Thyroid gland (tissue), 4 donors: ENCODE measurements at regions not wholly inside any gene's neighbourhood (a gene's known extent, or its start where the extent isn't known, plus 50 kb on each side); places are given as distances from the start of the nearest gene placed in this dataset.

Experiments
- DNase-seq, 2 donors: peaks; one replicate each; pipeline ENCODE4 v3.0.0-alpha.2; 2019
- H3K27ac ChIP-seq, 3 donors: fragments of 200-600 bp; sonication (generic); 1 replicate in 2 of 3; 2 replicates in 1 of 3; pipeline ENCODE4 v1.5.1; 2016 to 2019; ENCODE audit warnings: mild to moderate bottlenecking in 1 of 3, moderate library complexity in 1 of 3
- H3K27me3 ChIP-seq: fragments of 200-600 bp; sonication (generic); one replicate; pipeline ENCODE4 v1.5.1; 2019
- H3K36me3 ChIP-seq, 2 donors: fragments of 200-600 bp; sonication (generic); one replicate each; pipeline ENCODE4 v1.5.1; 2016 to 2019
- H3K4me1 ChIP-seq, 2 donors: fragments of 200-600 bp; sonication (generic); one replicate each; pipeline ENCODE4 v1.5.1; 2017 to 2019
- H3K4me3 ChIP-seq, 3 donors: fragments of 200-600 bp; sonication (generic); replicated peaks in 1 of 3; 1 replicate in 2 of 3; 2 replicates in 1 of 3; pipeline ENCODE4 v1.5.1; 2016; ENCODE audit warnings: mild to moderate bottlenecking in 1 of 3
- H3K9me3 ChIP-seq: fragments of 200-600 bp; sonication (generic); one replicate; pipeline ENCODE4 v1.5.1; 2017
- POLR2A ChIP-seq, 2 donors: fragments of 450-650 bp; IDR thresholded peaks; one replicate each; pipeline ENCODE4 v1.6.1; 2017; ENCODE audit warnings: antibody characterized with exemption in 2 of 2, mild to moderate bottlenecking in 2 of 2, moderate library complexity in 1 of 2
- WGBS, 2 donors: methylation state at CpG; one replicate each; pipeline ENCODE4 v1.1.5; 2017; 5-methylcytosine and 5-hydroxymethylcytosine counted together
- intact Hi-C: fragments of 100-400 bp; cut with DNase I; formaldehyde crosslinking; loops from one replicate; pipeline ENCODE4 v1.15.1; 2023
- TF ChIP-seq, protein P1 (sequence below), 6 experiments: fragments of 200-600 bp in 3 of 6; fragments of 450-650 bp in 3 of 6; sonication (generic) in 3 of 6; IDR thresholded peaks; one replicate each; pipeline ENCODE4 v1.5.1; 2016 to 2019; ENCODE audit warnings: antibody characterized with exemption in 6 of 6, mild to moderate bottlenecking in 2 of 6, inconsistent platforms in 1 of 6, moderate library complexity in 1 of 6

DNA sequence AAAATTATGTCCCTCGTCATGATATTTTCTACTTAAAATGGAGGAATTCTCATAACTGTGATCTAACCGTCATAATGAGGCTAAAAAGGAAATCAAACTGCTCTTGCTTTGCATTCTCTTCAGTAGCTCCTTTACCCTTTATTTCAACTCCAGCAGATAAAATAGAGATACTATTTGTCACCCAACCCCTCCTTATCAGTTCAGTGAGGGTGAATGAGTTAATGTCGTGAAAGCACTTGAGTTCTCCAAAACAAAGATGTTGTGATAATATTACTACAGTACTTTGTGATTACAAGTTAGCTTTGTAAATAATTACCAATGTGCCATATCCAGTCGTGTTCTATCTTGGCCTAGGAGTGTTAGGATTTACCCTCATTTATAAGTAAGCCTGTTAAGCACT, 63.4 kb upstream of the ANKRD28 start:
- DNase-seq: no peak
- H3K27me3 ChIP-seq: no peaks in the 10 kb centered on the region
- H3K4me1 ChIP-seq: peaks cover 7 to 14% of the 10 kb centered on the region in 2 donors
- no peak overlapping the region for H3K4me3 ChIP-seq
- no peak overlapping the region for H3K27ac ChIP-seq
- intact Hi-C loops: no loop called here
- 70% methylated on average over 4 of the region's 4 CpGs for WGBS, 2 donors
- H3K9me3 ChIP-seq: no peaks in the 10 kb centered on the region
- H3K36me3 ChIP-seq: no peaks in the 10 kb centered on the region
- TF ChIP-seq POLR2A (IDR thresholded peaks at IDR 0.05): no peak
- TF ChIP-seq, protein P1, sequence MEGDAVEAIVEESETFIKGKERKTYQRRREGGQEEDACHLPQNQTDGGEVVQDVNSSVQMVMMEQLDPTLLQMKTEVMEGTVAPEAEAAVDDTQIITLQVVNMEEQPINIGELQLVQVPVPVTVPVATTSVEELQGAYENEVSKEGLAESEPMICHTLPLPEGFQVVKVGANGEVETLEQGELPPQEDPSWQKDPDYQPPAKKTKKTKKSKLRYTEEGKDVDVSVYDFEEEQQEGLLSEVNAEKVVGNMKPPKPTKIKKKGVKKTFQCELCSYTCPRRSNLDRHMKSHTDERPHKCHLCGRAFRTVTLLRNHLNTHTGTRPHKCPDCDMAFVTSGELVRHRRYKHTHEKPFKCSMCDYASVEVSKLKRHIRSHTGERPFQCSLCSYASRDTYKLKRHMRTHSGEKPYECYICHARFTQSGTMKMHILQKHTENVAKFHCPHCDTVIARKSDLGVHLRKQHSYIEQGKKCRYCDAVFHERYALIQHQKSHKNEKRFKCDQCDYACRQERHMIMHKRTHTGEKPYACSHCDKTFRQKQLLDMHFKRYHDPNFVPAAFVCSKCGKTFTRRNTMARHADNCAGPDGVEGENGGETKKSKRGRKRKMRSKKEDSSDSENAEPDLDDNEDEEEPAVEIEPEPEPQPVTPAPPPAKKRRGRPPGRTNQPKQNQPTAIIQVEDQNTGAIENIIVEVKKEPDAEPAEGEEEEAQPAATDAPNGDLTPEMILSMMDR (IDR thresholded peaks at IDR 0.05): no peak

DNA sequence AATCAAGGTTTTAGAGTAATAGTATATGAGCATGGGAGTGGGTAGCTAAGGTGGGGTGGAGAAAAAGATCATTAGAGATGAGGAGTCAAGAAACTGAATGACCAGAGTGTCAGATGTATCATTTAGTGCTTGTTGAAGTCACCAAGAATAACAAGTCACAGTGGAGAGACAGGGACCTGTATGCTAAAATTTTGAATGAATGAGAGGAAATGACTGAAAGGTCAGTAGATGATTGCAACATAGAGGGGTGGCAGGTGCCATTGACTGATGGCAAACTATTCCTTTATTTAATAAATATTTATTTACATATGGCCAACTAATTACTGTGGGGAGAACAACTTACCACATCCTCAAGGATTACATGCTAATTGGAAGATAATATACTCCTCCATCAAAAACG, 75.0 kb upstream of the ANKRD28 start:
- no peaks in the 10 kb centered on the region for H3K9me3 ChIP-seq

GRCh38 chr3:15873415-15873814, 75.6 kb upstream of the ANKRD28 start:
- 63 to 64% methylated on average over 4 of the region's 4 CpGs for WGBS, 2 donors
- H3K36me3 ChIP-seq: no peaks in the 10 kb centered on the region
- no peak overlapping the region for H3K4me3 ChIP-seq
- intact Hi-C loops: no loop called here
- DNase-seq: no peak
- TF ChIP-seq POLR2A (IDR thresholded peaks at IDR 0.05): no peak
- TF ChIP-seq, protein P1 (IDR thresholded peaks at IDR 0.05): no peak
- no peaks in the 10 kb centered on the region for H3K9me3 ChIP-seq
- no peaks in the 10 kb centered on the region for H3K27me3 ChIP-seq
- H3K27ac ChIP-seq: no peak overlapping the region
- H3K4me1 ChIP-seq: no peaks in the 10 kb centered on the region

More for the DNA sequence above, 75.0 kb upstream of the ANKRD28 start:
- H3K4me1 ChIP-seq: no peaks in the 10 kb centered on the region
- no peak overlapping the region for H3K27ac ChIP-seq
- no peak for DNase-seq
- H3K36me3 ChIP-seq: no peaks in the 10 kb centered on the region
- 86 to 95% methylated on average over 1 of the region's 1 CpG for WGBS, 2 donors
- no peak overlapping the region for H3K4me3 ChIP-seq
- intact Hi-C loops: no loop called here
- no peak for TF ChIP-seq POLR2A (IDR thresholded peaks at IDR 0.05)
- TF ChIP-seq, protein P1 (IDR thresholded peaks at IDR 0.05): no peak
- no peaks in the 10 kb centered on the region for H3K27me3 ChIP-seq

GRCh38 chr3:15875016-15875689, 77.4 kb upstream of the ANKRD28 start:
- H3K4me1 ChIP-seq: no peaks in the 10 kb centered on the region
- DNase-seq: no peak
- no peaks in the 10 kb centered on the region for H3K9me3 ChIP-seq
- no peak overlapping the region for H3K27ac ChIP-seq
- H3K36me3 ChIP-seq: no peaks in the 10 kb centered on the region
- H3K4me3 ChIP-seq: no peak overlapping the region
- intact Hi-C loops: no loop called here
- TF ChIP-seq POLR2A (IDR thresholded peaks at IDR 0.05): no peak
- TF ChIP-seq, protein P1 (IDR thresholded peaks at IDR 0.05): no peak
- no peaks in the 10 kb centered on the region for H3K27me3 ChIP-seq
- WGBS, 2 donors: 85 to 91% methylated on average over 1 of the region's 1 CpG

DNA sequence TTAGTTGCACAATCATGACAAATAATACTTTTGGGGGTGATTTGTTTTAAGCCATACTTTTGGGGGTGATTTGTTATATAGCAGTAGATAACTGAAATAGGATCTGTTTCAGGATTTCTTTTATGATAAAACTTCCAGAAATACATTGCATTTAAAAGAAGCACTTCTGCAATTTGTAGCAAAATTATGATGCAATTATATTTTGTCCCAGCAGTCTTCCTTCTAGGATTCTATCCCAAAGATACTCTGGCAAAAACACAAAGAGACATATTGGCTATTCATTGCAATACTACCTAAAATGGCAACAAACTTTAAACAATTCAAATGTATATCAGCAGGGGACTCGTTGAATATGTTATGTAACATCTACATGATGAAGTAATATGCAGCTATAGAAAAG, 78.9 kb upstream of the ANKRD28 start:
- intact Hi-C loops: no loop called here
- WGBS, 2 donors: 91 to 94% methylated on average over 1 of the region's 1 CpG
- H3K27me3 ChIP-seq: no peaks in the 10 kb centered on the region
- no peaks in the 10 kb centered on the region for H3K9me3 ChIP-seq
- TF ChIP-seq, protein P1 (IDR thresholded peaks at IDR 0.05): no peak
- TF ChIP-seq POLR2A (IDR thresholded peaks at IDR 0.05): no peak
- H3K4me1 ChIP-seq: peaks cover 0 to under 1% of the 10 kb centered on the region in 2 donors
- H3K27ac ChIP-seq: no peak overlapping the region
- DNase-seq: no peak
- no peaks in the 10 kb centered on the region for H3K36me3 ChIP-seq
- no peak overlapping the region for H3K4me3 ChIP-seq
